ENCODE measurements at regions not wholly inside any gene's neighbourhood (a gene's known extent, or its start where the extent isn't known, plus 50 kb on each side); places are given as distances from the start of the nearest gene placed in this dataset.

GRCh38 chr11:115981814-115982471, 477.7 kb upstream of the CADM1 start:
- TF ChIP-seq CTCF (IDR thresholded peaks at IDR 0.05; ENCODE audit: poor library complexity, severe bottlenecking) (no peak), EP300 (conservative IDR thresholded peaks at IDR 0.05; ENCODE audit: poor library complexity, severe bottlenecking) (no peak), MXI1 (conservative IDR thresholded peaks at IDR 0.05; ENCODE audit: poor library complexity, severe bottlenecking) (no peak), REST (IDR thresholded peaks at IDR 0.05; ENCODE audit: borderline replicate concordance) (no peak), POLR2AphosphoS5 (IDR thresholded peaks at IDR 0.05) (no peak), EZH2 (IDR thresholded peaks at IDR 0.05; ENCODE audit: borderline replicate concordance, insufficient read depth, low read length, poor library complexity, severe bottlenecking) (no peak), TAF1 (IDR thresholded peaks at IDR 0.05; ENCODE audit: low read depth) (no peak), SMC3 (conservative IDR thresholded peaks at IDR 0.05; ENCODE audit: poor library complexity) (no peak)

Data from neural cell (in vitro differentiated cells).